HUES48 (cell line): ENCODE measurements at regions not wholly inside any gene's neighbourhood (a gene's known extent, or its start where the extent isn't known, plus 50 kb on each side); places are given as distances from the start of the nearest gene placed in this dataset.

Experiments
- H3K27ac ChIP-seq: one replicate; pipeline ENCODE4 v1.7.0; 2013; ENCODE audit warnings: low read depth, low read length, inconsistent platforms
- H3K27me3 ChIP-seq: 2 replicates; pipeline ENCODE4 v1.6.1; 2013; ENCODE audit warnings: mild to moderate bottlenecking, low read length; ENCODE audit not compliant: control insufficient read depth, insufficient read depth
- H3K36me3 ChIP-seq: 2 replicates; pipeline ENCODE4 v1.6.1; 2013; ENCODE audit warnings: low read length; ENCODE audit not compliant: control insufficient read depth, insufficient read depth
- H3K4me1 ChIP-seq: 2 replicates; pipeline ENCODE4 v1.6.1; 2013; ENCODE audit warnings: mild to moderate bottlenecking, low read length; ENCODE audit not compliant: control insufficient read depth, insufficient read depth
- H3K4me3 ChIP-seq: 2 replicates; pipeline ENCODE4 v1.5.1; 2013; ENCODE audit warnings: mild to moderate bottlenecking, low read depth, low read length
- H3K9ac ChIP-seq: 2 replicates; pipeline ENCODE4 v1.6.1; 2013; ENCODE audit warnings: mild to moderate bottlenecking, low read depth, low read length, moderate library complexity
- H3K9me3 ChIP-seq: 2 replicates; pipeline ENCODE4 v1.6.1; 2013; ENCODE audit warnings: low read length; ENCODE audit not compliant: control insufficient read depth, insufficient read depth

DNA sequence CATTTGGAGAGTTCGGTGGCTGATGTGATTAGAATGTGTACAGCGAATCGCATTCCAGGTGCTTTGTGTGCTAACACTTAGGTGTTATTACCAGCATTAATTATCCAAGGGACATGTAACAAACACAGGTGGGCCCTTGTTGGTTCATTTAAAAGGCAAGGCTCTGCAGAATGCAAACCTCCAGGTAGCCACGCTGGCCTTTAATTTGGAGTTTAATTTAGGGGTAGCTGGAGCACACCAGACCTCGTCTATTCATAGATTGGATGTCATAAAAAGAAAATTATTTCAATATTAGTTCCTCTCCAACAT lies 191.1 kb downstream of the MAT2B start:
- Histone ChIP-seq H3K4me1 (peaks cover 3% of the 10 kb centered on the region; the same call in 1 of the 2 replicates), H3K27ac (no peak overlapping the region), H3K36me3 (no peaks in the 10 kb centered on the region), H3K9me3 (no peaks in the 10 kb centered on the region), H3K9ac (no peak overlapping the region), H3K27me3 (no peaks in the 10 kb centered on the region), H3K4me3 (no peak overlapping the region)

- Histone ChIP-seq H3K27me3 (no peaks in the 10 kb centered on the region), H3K4me3 (no peak overlapping the region), H3K27ac (no peak overlapping the region), H3K9me3 (no peaks in the 10 kb centered on the region), H3K4me1 (no peaks in the 10 kb centered on the region), H3K36me3 (no peaks in the 10 kb centered on the region), H3K9ac (no peak overlapping the region)
These were observed 200.8 kb downstream of the MAT2B start for GRCh38 chr5:163706053-163706771.

DNA sequence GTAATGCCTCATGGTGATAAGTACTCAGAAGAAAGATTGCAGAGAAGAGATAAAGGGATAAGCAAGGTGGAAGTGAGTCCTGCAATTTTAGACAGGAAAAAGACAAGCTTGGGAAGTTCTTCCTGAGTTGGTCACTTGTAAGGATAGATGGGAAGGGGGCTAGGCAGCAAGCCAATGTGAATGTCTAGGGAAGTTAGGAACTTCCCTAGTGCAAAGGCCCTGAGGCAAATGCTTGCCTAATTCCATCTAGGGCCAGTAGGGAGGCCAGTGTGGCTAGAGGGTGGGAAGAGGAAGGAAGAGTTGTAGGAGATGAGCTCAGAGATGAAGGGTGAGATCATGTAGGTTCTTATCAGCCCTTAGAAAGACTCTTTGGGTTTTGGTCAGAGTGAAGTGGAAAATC lies 206.6 kb downstream of the MAT2B start:
- no peak overlapping the region for H3K27ac ChIP-seq
- H3K36me3 ChIP-seq = no peaks in the 10 kb centered on the region
- H3K4me3 ChIP-seq = no peak overlapping the region
- H3K9ac ChIP-seq = no peak overlapping the region
- no peaks in the 10 kb centered on the region for H3K4me1 ChIP-seq
- H3K9me3 ChIP-seq = no peaks in the 10 kb centered on the region
- H3K27me3 ChIP-seq = no peaks in the 10 kb centered on the region

- Histone ChIP-seq H3K9me3 (no peaks in the 10 kb centered on the region), H3K4me1 (no peaks in the 10 kb centered on the region), H3K27me3 (no peaks in the 10 kb centered on the region), H3K27ac (no peak overlapping the region), H3K4me3 (no peak overlapping the region), H3K9ac (no peak overlapping the region), H3K36me3 (no peaks in the 10 kb centered on the region)
These were observed 212.9 kb downstream of the MAT2B start for GRCh38 chr5:163718272-163718671.

DNA sequence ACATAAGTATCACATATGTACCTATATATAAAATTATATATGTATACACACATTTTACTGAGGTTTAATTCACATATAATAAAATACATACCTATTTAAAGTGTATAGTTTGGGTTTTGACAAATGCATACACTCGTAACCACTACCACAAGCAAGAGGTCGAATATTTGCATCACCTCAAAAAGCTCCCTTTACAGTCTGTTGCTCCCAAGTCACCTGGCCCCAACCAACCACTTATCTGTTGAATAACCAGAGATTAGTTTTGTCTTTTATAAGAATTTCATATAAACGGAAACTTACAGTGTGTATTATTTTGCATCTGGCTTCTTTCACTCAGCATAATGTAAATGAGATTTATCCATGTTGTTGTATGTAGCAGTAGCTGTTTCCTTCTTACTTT lies 218.9 kb downstream of the MAT2B start:
- Histone ChIP-seq H3K9me3 (no peaks in the 10 kb centered on the region), H3K9ac (no peak overlapping the region), H3K27me3 (no peaks in the 10 kb centered on the region), H3K36me3 (no peaks in the 10 kb centered on the region), H3K4me1 (no peaks in the 10 kb centered on the region), H3K4me3 (no peak overlapping the region), H3K27ac (no peak overlapping the region)

GRCh38 chr5:163727028-163727427 lies 221.6 kb downstream of the MAT2B start:
- no peaks in the 10 kb centered on the region for H3K9me3 ChIP-seq
- no peaks in the 10 kb centered on the region for H3K27me3 ChIP-seq
- H3K36me3 ChIP-seq = no peaks in the 10 kb centered on the region
- H3K4me3 ChIP-seq = no peak overlapping the region
- no peak overlapping the region for H3K9ac ChIP-seq
- H3K4me1 ChIP-seq = no peaks in the 10 kb centered on the region
- H3K27ac ChIP-seq = no peak overlapping the region

DNA sequence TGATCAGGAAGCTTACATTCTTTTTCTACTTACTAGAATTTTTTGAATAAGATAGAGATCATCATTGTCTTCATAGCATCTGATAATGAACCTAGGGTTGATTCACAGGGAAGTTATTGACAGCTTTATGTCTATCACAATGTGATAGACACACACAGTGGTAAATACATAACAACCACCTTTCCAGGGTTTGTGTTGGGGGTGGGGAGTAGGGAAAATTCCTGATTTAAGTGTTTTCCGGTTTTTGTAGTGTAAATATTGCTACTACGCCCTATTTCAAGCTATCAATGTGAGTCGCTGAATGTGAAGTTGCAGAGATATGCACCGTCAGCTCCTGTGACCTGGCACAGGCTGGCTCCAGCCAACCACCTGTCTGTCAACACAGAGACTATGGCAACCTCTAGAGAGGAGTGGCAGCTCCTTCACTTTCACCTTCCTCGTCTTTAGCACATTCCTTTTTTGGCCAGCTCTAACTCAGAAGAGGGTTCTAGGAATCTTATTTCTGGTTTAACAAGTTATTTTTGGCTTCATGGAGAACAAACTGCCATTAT lies 224.9 kb downstream of the MAT2B start:
- H3K9me3 ChIP-seq = no peaks in the 10 kb centered on the region
- no peaks in the 10 kb centered on the region for H3K4me1 ChIP-seq
- no peaks in the 10 kb centered on the region for H3K36me3 ChIP-seq
- H3K9ac ChIP-seq = no peak overlapping the region
- no peak overlapping the region for H3K4me3 ChIP-seq
- no peaks in the 10 kb centered on the region for H3K27me3 ChIP-seq
- H3K27ac ChIP-seq = no peak overlapping the region

DNA sequence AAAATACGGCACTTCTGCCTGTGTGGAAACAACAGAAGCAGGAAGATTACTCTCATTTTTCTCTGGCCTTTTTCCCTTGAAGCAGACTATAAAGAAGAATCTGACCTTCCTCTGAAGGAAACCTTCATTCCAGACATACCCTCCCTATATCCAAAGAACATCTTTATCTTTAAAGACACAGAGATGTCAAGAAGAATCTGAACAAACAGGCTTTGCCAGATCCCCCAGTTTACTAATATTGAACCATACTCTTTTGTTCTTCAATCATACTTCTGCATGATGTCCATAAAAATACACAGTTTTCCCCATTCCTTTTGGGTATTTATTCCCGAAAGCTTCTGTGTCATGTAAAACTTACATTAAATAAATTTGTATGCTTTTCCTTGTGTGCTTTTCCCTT lies 225.8 kb downstream of the MAT2B start:
- no peaks in the 10 kb centered on the region for H3K36me3 ChIP-seq
- no peaks in the 10 kb centered on the region for H3K27me3 ChIP-seq
- H3K27ac ChIP-seq = no peak overlapping the region
- no peak overlapping the region for H3K4me3 ChIP-seq
- H3K9ac ChIP-seq = no peak overlapping the region
- no peaks in the 10 kb centered on the region for H3K4me1 ChIP-seq
- H3K9me3 ChIP-seq = no peaks in the 10 kb centered on the region

DNA sequence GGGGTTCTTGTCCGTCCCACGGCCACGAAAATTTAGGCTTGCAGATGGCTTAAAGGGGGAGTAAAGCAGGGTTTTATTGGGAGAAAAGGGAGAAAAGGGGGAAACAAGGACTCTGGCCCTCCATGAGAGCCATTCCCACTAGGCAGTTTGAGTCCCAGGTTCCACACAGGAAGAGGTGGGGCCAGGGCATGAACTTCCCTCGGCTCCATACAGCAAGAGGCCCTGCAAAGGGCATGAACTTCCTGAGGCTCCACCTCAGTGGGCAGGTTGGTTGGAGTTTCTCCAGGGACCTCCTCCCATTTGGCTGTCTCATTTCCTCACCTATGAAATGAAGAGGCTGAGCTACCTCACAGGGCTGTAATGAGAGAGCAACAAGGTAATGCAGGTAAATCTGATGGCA lies 229.7 kb downstream of the MAT2B start:
- Histone ChIP-seq H3K36me3 (no peaks in the 10 kb centered on the region), H3K4me3 (no peak overlapping the region), H3K4me1 (no peaks in the 10 kb centered on the region; the same call in 1 of the 2 replicates), H3K27me3 (no peaks in the 10 kb centered on the region), H3K9me3 (no peaks in the 10 kb centered on the region), H3K27ac (no peak overlapping the region), H3K9ac (no peak overlapping the region)

DNA sequence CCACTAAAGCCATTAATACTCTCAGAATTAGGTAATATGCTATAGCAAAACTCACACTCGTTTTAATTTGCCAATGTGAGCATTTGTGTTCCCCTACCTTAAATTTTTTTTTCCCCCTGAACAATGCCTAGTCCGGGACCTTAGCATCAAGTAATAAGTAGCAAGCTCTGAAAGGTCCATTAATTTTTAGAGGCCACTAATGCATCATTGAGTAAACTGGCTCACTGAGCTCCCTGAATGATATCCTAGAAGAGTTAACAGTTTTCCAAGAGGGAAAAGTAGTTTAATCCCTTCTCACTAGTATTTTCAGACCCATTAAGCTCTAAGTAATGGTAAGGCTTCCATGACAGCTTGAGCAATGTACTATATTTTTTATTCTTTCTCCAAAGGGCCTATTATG lies 242.2 kb downstream of the MAT2B start:
- Histone ChIP-seq H3K4me3 (no peak overlapping the region), H3K9me3 (0 out of 2 replicates have a peak, but pooled peaks cover 3% of the 10 kb centered on the region), H3K27me3 (no peaks in the 10 kb centered on the region), H3K4me1 (no peaks in the 10 kb centered on the region), H3K9ac (no peak overlapping the region), H3K27ac (no peak overlapping the region), H3K36me3 (no peaks in the 10 kb centered on the region)

DNA sequence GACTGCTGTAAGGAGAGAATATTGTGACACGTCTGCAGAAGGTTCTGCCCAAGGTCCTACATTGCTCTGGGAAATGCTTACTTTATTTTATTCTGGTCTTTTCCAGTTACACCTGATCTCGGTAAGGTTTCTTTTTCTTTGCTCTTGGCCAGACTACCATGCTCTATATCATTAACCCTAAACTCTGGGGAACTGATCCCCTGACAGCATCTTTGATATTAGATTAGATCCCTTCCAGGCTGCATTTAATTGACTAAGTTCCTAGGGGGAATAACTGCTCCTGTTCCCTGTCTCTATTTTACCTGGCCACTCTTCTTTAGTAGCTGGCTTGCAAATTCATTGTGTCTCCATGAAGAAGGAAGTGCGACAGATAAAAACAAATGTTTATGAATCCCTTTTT lies 243.5 kb downstream of the MAT2B start:
- H3K9me3 ChIP-seq = 0 out of 2 replicates have a peak, but pooled peaks cover 3% of the 10 kb centered on the region
- no peak overlapping the region for H3K27ac ChIP-seq
- no peaks in the 10 kb centered on the region for H3K36me3 ChIP-seq
- no peaks in the 10 kb centered on the region for H3K27me3 ChIP-seq
- no peak overlapping the region for H3K4me3 ChIP-seq
- H3K4me1 ChIP-seq = no peaks in the 10 kb centered on the region
- no peak overlapping the region for H3K9ac ChIP-seq
